Gastroesophageal sphincter (tissue), 3 donors: ENCODE measurements at regions not wholly inside any gene's neighbourhood (a gene's known extent, or its start where the extent isn't known, plus 50 kb on each side); places are given as distances from the start of the nearest gene placed in this dataset.

Experiments
- EP300 ChIP-seq: sonication (generic); formaldehyde crosslinking; IDR thresholded peaks from one replicate; pipeline ENCODE4 v1.6.1; 2017; ENCODE audit warnings: antibody characterized with exemption, mild to moderate bottlenecking
- POLR2A ChIP-seq, 2 donors: fragments of 450-650 bp; IDR thresholded peaks; one replicate each; pipeline ENCODE4 v1.6.1; 2017; ENCODE audit warnings: antibody characterized with exemption in 2 of 2, mild to moderate bottlenecking in 2 of 2, moderate library complexity in 1 of 2
- POLR2AphosphoS5 ChIP-seq: sonication (generic); formaldehyde crosslinking; IDR thresholded peaks from one replicate; pipeline ENCODE4 v1.6.1; 2017; ENCODE audit warnings: antibody characterized with exemption
- TF ChIP-seq, protein P1 (sequence below), 4 experiments: fragments of 200-600 bp in 2 of 4; fragments of 450-650 bp in 2 of 4; sonication (generic) in 1 of 4; IDR thresholded peaks; one replicate each; pipeline ENCODE4 v1.5.1; 2017 to 2019; ENCODE audit warnings: antibody characterized with exemption in 4 of 4, mild to moderate bottlenecking in 2 of 4, moderate library complexity in 2 of 4

DNA sequence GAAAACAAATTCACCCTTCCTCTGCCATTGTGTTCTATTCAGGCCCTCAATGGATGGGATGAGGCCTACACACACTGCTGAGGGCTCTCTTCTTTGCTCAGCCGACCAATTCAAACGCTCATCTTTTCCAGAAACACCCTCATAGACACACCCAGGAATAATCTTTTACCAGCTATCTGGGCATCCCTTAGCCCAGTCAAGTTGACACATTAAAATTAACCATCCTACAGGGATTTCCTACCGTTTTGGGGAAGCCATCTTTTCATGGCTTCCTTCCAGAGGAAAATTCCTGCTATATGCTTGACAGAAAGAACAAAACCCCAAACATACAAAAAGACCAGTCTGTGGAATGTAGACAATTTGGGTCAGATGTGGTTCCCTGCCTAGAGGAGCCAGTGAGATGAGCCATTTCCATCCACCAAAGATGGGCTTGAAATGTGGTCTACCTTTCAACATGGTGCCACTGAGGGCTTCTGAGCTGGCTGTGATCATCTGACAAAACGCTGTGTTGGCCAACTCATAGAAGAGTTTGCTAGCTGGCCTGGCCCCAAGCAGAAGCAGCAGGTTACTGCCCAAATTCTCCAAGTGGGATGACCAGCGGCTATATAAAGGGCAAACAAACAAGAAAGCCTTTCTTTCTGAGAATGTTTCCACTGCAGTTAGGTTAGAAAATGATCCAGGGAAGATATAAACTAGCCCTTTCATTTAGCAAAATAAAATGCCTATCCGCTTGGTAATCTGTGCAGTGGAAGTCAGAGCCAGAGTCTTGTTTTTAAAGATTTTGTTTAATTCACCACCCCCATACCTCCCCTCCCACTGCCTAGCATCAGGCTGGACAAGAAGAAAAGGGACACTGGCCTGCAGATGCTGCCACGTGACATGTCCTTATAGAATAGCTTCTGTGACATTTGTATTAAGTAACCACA, 69.1 kb upstream of the MRPS6 start:
- TF ChIP-seq, protein P1, sequence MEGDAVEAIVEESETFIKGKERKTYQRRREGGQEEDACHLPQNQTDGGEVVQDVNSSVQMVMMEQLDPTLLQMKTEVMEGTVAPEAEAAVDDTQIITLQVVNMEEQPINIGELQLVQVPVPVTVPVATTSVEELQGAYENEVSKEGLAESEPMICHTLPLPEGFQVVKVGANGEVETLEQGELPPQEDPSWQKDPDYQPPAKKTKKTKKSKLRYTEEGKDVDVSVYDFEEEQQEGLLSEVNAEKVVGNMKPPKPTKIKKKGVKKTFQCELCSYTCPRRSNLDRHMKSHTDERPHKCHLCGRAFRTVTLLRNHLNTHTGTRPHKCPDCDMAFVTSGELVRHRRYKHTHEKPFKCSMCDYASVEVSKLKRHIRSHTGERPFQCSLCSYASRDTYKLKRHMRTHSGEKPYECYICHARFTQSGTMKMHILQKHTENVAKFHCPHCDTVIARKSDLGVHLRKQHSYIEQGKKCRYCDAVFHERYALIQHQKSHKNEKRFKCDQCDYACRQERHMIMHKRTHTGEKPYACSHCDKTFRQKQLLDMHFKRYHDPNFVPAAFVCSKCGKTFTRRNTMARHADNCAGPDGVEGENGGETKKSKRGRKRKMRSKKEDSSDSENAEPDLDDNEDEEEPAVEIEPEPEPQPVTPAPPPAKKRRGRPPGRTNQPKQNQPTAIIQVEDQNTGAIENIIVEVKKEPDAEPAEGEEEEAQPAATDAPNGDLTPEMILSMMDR (IDR thresholded peaks at IDR 0.05) = no peak
- TF ChIP-seq POLR2A (IDR thresholded peaks at IDR 0.05) (no peak), POLR2AphosphoS5 (no peak), EP300 (no peak)
